ENCODE measurements at regions not wholly inside any gene's neighbourhood (a gene's known extent, or its start where the extent isn't known, plus 50 kb on each side); places are given as distances from the start of the nearest gene placed in this dataset.

DNA sequence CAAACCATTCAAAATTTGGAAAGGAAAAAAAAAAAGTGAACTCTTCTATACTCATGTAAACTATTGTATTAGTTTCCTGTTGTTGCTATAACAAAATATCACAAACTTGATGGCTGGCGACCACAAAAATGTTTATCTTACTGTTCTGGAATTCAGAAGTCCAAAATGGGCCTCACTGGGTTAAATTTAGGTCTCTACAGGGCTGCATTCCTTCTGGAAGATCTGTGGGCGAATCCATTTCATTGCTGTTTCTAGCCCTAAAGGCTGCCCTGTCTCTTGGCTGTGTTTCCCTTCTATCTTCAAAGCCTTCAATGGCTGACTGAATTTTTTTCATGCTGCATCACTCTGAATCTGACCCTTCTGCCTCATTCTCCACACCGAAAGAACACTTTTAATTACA lies 105.1 kb upstream of the NAV3 start:
- DNase-seq: no peak
- H3K27me3 ChIP-seq: no peaks in the 10 kb centered on the region
- no peak for TF ChIP-seq EP300 (IDR thresholded peaks at IDR 0.05)
- no peak for TF ChIP-seq POLR2AphosphoS5 (IDR thresholded peaks at IDR 0.05)

DNA sequence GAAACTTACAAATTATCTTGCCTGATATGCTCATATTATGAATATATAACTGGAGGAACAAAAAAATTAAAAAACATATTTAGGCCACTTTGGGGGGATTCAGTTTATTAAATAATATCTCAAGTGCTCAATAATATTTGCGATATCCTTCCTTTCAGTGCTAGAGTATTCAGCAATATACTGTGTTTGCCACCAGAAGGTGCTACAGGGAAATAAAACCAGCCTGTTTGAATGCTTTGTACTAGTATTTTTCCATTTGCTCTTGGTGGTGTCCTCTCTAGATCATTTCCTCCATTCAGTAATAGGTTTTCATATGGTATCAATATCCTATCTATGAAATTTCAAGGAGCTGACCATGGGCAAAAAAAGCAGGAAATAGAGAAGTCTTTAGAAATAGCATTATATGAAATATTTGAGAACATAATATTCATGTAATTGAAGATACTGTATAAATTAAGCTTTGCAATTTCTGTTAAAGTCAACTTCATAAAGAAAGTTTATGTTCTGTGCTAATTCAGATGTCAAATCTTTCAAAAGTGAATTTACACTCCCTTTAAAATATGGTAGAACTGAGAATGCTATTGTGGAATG lies 106.2 kb upstream of the NAV3 start:
- H3K4me3 ChIP-seq: no peak overlapping the region
- ATAC-seq (ENCODE audit: low FRiP score in 2 of 2): no peak
- no peak for DNase-seq
- H3K9me3 ChIP-seq: no peaks in the 10 kb centered on the region
- peaks cover 0 to 3% (median 1%) of the 10 kb centered on the region in 4 donors for H3K4me1 ChIP-seq
- TF ChIP-seq POLR2AphosphoS5 (IDR thresholded peaks at IDR 0.05): no peak
- TF ChIP-seq, protein P1, sequence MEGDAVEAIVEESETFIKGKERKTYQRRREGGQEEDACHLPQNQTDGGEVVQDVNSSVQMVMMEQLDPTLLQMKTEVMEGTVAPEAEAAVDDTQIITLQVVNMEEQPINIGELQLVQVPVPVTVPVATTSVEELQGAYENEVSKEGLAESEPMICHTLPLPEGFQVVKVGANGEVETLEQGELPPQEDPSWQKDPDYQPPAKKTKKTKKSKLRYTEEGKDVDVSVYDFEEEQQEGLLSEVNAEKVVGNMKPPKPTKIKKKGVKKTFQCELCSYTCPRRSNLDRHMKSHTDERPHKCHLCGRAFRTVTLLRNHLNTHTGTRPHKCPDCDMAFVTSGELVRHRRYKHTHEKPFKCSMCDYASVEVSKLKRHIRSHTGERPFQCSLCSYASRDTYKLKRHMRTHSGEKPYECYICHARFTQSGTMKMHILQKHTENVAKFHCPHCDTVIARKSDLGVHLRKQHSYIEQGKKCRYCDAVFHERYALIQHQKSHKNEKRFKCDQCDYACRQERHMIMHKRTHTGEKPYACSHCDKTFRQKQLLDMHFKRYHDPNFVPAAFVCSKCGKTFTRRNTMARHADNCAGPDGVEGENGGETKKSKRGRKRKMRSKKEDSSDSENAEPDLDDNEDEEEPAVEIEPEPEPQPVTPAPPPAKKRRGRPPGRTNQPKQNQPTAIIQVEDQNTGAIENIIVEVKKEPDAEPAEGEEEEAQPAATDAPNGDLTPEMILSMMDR (IDR thresholded peaks at IDR 0.05): peak in 4 of 6 experiments; percentile 26 to 52 (median 46)
- TF ChIP-seq POLR2A (IDR thresholded peaks at IDR 0.05): no peak
- TF ChIP-seq EP300 (IDR thresholded peaks at IDR 0.05): no peak
- no peak overlapping the region for H3K27ac ChIP-seq
- H3K36me3 ChIP-seq: no peaks in the 10 kb centered on the region
- H3K27me3 ChIP-seq: no peaks in the 10 kb centered on the region
- WGBS, 2 donors: 54 to 55% methylated on average over 1 of the region's 1 CpG

More for the DNA sequence above, 105.1 kb upstream of the NAV3 start:
- peaks cover 0 to 3% (median 1%) of the 10 kb centered on the region in 4 donors for H3K4me1 ChIP-seq
- no peaks in the 10 kb centered on the region for H3K36me3 ChIP-seq
- no peak for ATAC-seq (ENCODE audit: low FRiP score in 2 of 2)
- H3K4me3 ChIP-seq: no peak overlapping the region
- WGBS, 2 donors: 66 to 79% methylated on average over 3 of the region's 3 CpGs
- H3K9me3 ChIP-seq: no peaks in the 10 kb centered on the region
- H3K27ac ChIP-seq: no peak overlapping the region

DNA sequence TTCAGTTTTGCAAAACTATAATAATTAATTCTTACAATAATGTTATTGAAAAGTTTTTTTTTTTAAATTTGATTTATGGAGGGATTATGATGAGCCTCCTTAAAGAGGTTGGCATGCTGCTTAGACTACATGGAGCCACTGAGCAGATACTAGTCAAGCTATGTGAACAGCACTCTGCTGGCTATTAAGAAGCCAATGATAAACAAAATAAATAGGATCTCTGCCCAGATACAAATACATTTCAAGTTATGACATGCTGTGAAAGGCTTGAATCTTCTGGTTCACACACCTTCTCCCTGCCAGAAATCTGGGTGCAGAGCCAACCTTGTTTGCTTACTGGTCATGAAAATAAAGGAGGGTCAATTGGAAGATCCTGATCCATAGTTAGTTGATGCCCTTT lies 107.4 kb upstream of the NAV3 start:
- H3K27me3 ChIP-seq: no peaks in the 10 kb centered on the region
- no peaks in the 10 kb centered on the region for H3K36me3 ChIP-seq
- ATAC-seq (ENCODE audit: low FRiP score in 2 of 2): no peak
- H3K4me1 ChIP-seq: peaks cover 0 to 3% (median 1%) of the 10 kb centered on the region in 4 donors
- TF ChIP-seq, protein P1 (IDR thresholded peaks at IDR 0.05): no peak
- peaks cover 1 to 4% (median 2%) of the 10 kb centered on the region in 4 donors for H3K9me3 ChIP-seq
- H3K27ac ChIP-seq: no peak overlapping the region
- no peak for DNase-seq
- H3K4me3 ChIP-seq: no peak overlapping the region

DNA sequence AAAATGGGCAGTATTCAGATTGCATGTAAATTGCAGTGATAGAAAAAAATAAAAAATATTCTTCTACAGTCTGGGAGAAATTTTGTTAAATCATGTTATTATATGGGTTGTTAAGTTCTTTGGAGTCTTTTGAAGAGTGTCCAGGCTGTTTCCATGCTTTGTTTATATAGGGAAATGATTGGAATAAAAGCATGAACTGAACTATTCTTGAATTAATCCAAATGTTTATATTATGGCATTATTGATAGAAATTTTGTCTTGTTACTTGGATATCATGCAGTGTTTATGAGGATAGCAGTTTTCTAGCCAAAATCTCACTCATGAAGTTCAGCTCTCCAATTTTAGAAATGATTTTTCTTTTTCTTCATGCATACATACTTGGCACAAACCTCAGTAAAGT lies 108.2 kb upstream of the NAV3 start:
- H3K27me3 ChIP-seq: no peaks in the 10 kb centered on the region
- no peak overlapping the region for H3K4me3 ChIP-seq
- H3K36me3 ChIP-seq: no peaks in the 10 kb centered on the region
- H3K4me1 ChIP-seq: peaks cover 0 to 3% (median 1%) of the 10 kb centered on the region in 4 donors
- TF ChIP-seq EP300 (IDR thresholded peaks at IDR 0.05): no peak
- no peak for TF ChIP-seq POLR2AphosphoS5 (IDR thresholded peaks at IDR 0.05)
- TF ChIP-seq, protein P1 (IDR thresholded peaks at IDR 0.05): no peak
- no peak for TF ChIP-seq POLR2A (IDR thresholded peaks at IDR 0.05)
- H3K27ac ChIP-seq: no peak overlapping the region
- peaks cover 2 to 5% (median 4%) of the 10 kb centered on the region in 4 donors for H3K9me3 ChIP-seq
- ATAC-seq (ENCODE audit: low FRiP score in 2 of 2) (no peak), DNase-seq (no peak)

DNA sequence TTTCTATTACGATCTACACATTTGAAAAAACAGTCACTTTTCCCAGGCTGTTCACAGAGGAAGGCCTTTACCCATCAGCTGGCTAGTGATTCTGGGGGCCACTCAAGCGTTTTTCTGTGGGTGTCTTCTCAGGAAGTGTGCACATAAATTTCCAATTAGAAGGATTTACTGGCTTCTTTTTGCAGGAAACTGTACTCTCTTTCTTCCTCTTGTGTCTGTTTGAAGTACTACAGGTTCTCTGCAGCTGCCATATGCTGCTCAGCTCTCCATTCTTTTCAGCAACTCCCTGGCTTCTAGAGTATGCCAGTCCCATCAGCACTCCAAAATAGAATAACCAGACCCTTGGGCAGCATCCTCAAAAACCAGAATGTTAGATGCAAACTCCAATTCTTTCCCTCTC lies 110.4 kb upstream of the NAV3 start:
- Histone ChIP-seq H3K4me3 (no peak overlapping the region), H3K9me3 (peaks cover 2 to 5% (median 4%) of the 10 kb centered on the region in 4 donors), H3K36me3 (no peaks in the 10 kb centered on the region), H3K27me3 (no peaks in the 10 kb centered on the region), H3K27ac (no peak overlapping the region), H3K4me1 (peaks cover 0 to 3% (median 1%) of the 10 kb centered on the region in 4 donors)
- DNase-seq (no peak), ATAC-seq (ENCODE audit: low FRiP score in 2 of 2) (no peak)
- WGBS, 2 donors: 55 to 60% methylated on average over 2 of the region's 2 CpGs
- no peak for TF ChIP-seq EP300 (IDR thresholded peaks at IDR 0.05)
- TF ChIP-seq, protein P1 (IDR thresholded peaks at IDR 0.05): no peak
- TF ChIP-seq POLR2A (IDR thresholded peaks at IDR 0.05): no peak
- TF ChIP-seq POLR2AphosphoS5 (IDR thresholded peaks at IDR 0.05): no peak
